ENCODE measurements at regions not wholly inside any gene's neighbourhood (a gene's known extent, or its start where the extent isn't known, plus 50 kb on each side); places are given as distances from the start of the nearest gene placed in this dataset.

GRCh38 chr6:147136057-147136456 lies 68.2 kb upstream of the STXBP5 start:
- ATAC-seq: no peak
- DNase-seq (ENCODE audit: low spot score): no peak
- intact Hi-C loops (cut with DNase I): no loop called here

GRCh38 chr6:147137986-147138385 lies 66.2 kb upstream of the STXBP5 start:
- intact Hi-C loops (cut with DNase I): no loop called here
- ATAC-seq: no peak
- DNase-seq (ENCODE audit: low spot score): no peak

- intact Hi-C loops (cut with DNase I): no loop called here
- no peak for ATAC-seq
- no peak for DNase-seq (ENCODE audit: low spot score)
These were observed 65.4 kb upstream of the STXBP5 start for GRCh38 chr6:147138835-147139234.

GRCh38 chr6:147141711-147142308 lies 62.4 kb upstream of the STXBP5 start:
- ATAC-seq (no peak), DNase-seq (ENCODE audit: low spot score) (no peak)
- intact Hi-C loops (cut with DNase I): no loop called here

- ATAC-seq (no peak), DNase-seq (ENCODE audit: low spot score) (no peak)
- intact Hi-C loops (cut with DNase I): no loop called here
These were observed 61.5 kb upstream of the STXBP5 start for GRCh38 chr6:147142684-147143245.

GRCh38 chr6:147149092-147149491 lies 55.1 kb upstream of the STXBP5 start:
- intact Hi-C loops (cut with DNase I): no loop called here
- DNase-seq (ENCODE audit: low spot score): no peak
- no peak for ATAC-seq

- intact Hi-C loops (cut with DNase I): no loop called here
- DNase-seq (ENCODE audit: low spot score) (no peak), ATAC-seq (no peak)
These were observed 54.4 kb upstream of the STXBP5 start for GRCh38 chr6:147149826-147150225.

- intact Hi-C loops (cut with DNase I): no loop called here
- DNase-seq (ENCODE audit: low spot score) (no peak), ATAC-seq (no peak)
These were observed 53.9 kb upstream of the STXBP5 start for GRCh38 chr6:147150293-147150692.
